K562 (cell line): ENCODE measurements at regions not wholly inside any gene's neighbourhood (a gene's known extent, or its start where the extent isn't known, plus 50 kb on each side); places are given as distances from the start of the nearest gene placed in this dataset.

ENCODE experiments used
- ELF2 ChIP-seq: fragments of 250-450 bp; sonication (Bioruptor Pico); IDR thresholded peaks from 2 replicates; pipeline ENCODE4 v1.5.0; 2021; ENCODE audit warnings: mild to moderate bottlenecking
- ESRRA ChIP-seq: fragments of 450-650 bp; IDR thresholded peaks from 2 replicates; pipeline ENCODE4 v1.6.1; 2014; ENCODE audit warnings: low read depth, mild to moderate bottlenecking, moderate library complexity, borderline replicate concordance
- FOXP1 ChIP-seq: sonication (generic); formaldehyde crosslinking; IDR thresholded peaks from 2 replicates; pipeline ENCODE4 v1.8.0; 2022; ENCODE audit warnings: mild to moderate bottlenecking, missing genetic modification reagents
- HCFC1 ChIP-seq: IDR thresholded peaks from 2 replicates; pipeline ENCODE4 v1.6.1; 2012; ENCODE audit warnings: low read depth, low read length, improper control_type of control experiment
- HNRNPL ChIP-seq: fragments of 200-400 bp; formaldehyde crosslinking; IDR thresholded peaks from 2 replicates; pipeline ENCODE4 v1.6.1; 2017; ENCODE audit warnings: low read depth, mild to moderate bottlenecking, low read length
- KHSRP ChIP-seq: fragments of 450-650 bp; IDR thresholded peaks from 2 replicates; pipeline ENCODE4 v1.6.1; 2017
- LCOR ChIP-seq: sonication (generic); formaldehyde crosslinking; IDR thresholded peaks from 2 replicates; pipeline ENCODE4 v1.8.0; 2022; ENCODE audit warnings: mild to moderate bottlenecking, missing genetic modification reagents
- MTA3 ChIP-seq: fragments of 450-650 bp; formaldehyde crosslinking; IDR thresholded peaks from 2 replicates; pipeline ENCODE4 v1.6.1; 2017; ENCODE audit warnings: mild to moderate bottlenecking, borderline replicate concordance
- POU5F1 ChIP-seq: fragments of 150-350 bp; IDR thresholded peaks from 2 replicates; pipeline ENCODE4 v1.6.1; 2014; ENCODE audit warnings: borderline replicate concordance, low read length, low read depth, mild to moderate bottlenecking; ENCODE audit not compliant: partially characterized antibody
- RBM25 ChIP-seq: fragments of 200-400 bp; formaldehyde crosslinking; IDR thresholded peaks from 2 replicates; pipeline ENCODE4 v1.6.1; 2018; ENCODE audit warnings: low read length, low read depth, moderate library complexity; ENCODE audit not compliant: severe bottlenecking
- SFPQ ChIP-seq: fragments of 200-400 bp; formaldehyde crosslinking; IDR thresholded peaks from 2 replicates; pipeline ENCODE4 v1.6.1; 2017; ENCODE audit warnings: mild to moderate bottlenecking, low read depth, low read length, moderate library complexity
- TARDBP ChIP-seq: fragments of 450-650 bp; IDR thresholded peaks from 2 replicates; pipeline ENCODE4 v1.6.1; 2016
- TEAD2 ChIP-seq: fragments of 450-650 bp; IDR thresholded peaks from 2 replicates; pipeline ENCODE4 v1.6.1; 2016; ENCODE audit warnings: missing genetic modification characterization, control low read depth, missing compliant biosample characterization
- ZFP30 ChIP-seq: fragments of 250-450 bp; sonication (Bioruptor Pico); IDR thresholded peaks from 2 replicates; pipeline ENCODE4 v1.8.0; 2022; ENCODE audit warnings: moderate library complexity, mild to moderate bottlenecking, inconsistent platforms, borderline replicate concordance
- ZFPM2 ChIP-seq: fragments of 250-450 bp; sonication (Bioruptor Pico); IDR thresholded peaks from 2 replicates; pipeline ENCODE4 v1.5.1; 2022; ENCODE audit warnings: mild to moderate bottlenecking
- ZKSCAN3 ChIP-seq: fragments of 250-450 bp; sonication (Bioruptor Pico); IDR thresholded peaks from 2 replicates; pipeline ENCODE4 v1.4.0; 2020
- ZNF184 ChIP-seq: sonication (generic); formaldehyde crosslinking; IDR thresholded peaks from 2 replicates; pipeline ENCODE4 v1.5.0; 2020; ENCODE audit warnings: missing genetic modification reagents
- ZNF239 ChIP-seq: fragments of 250-450 bp; sonication (Bioruptor Pico); IDR thresholded peaks from 2 replicates; pipeline ENCODE4 v1.4.0; 2020; ENCODE audit warnings: mild to moderate bottlenecking
- ZNF311 ChIP-seq: fragments of 250-450 bp; sonication (Bioruptor Pico); IDR thresholded peaks from 2 replicates; pipeline ENCODE4 v1.4.0; 2020; ENCODE audit warnings: mild to moderate bottlenecking, moderate library complexity
- ZNF695 ChIP-seq: fragments of 450-650 bp; formaldehyde crosslinking; IDR thresholded peaks from 2 replicates; pipeline ENCODE4 v1.4.0; 2020; ENCODE audit warnings: mild to moderate bottlenecking, moderate library complexity
- ZNF717 ChIP-seq: fragments of 250-450 bp; sonication (Bioruptor Pico); IDR thresholded peaks from 2 replicates; pipeline ENCODE4 v1.5.0; 2021
- ZZZ3 ChIP-seq: fragments of 450-650 bp; IDR thresholded peaks from 2 replicates; pipeline ENCODE4 v1.6.1; 2016; ENCODE audit warnings: antibody characterized with exemption, mild to moderate bottlenecking, moderate library complexity
- TF ChIP-seq, protein P1 (sequence below): fragments of 450-650 bp; IDR thresholded peaks from 2 replicates; pipeline ENCODE4 v1.6.1; 2016; ENCODE audit warnings: low read depth, mild to moderate bottlenecking, moderate library complexity
- TF ChIP-seq, protein P2 (sequence below): fragments of 250-450 bp; sonication (Bioruptor Pico); IDR thresholded peaks from 2 replicates; pipeline ENCODE4 v1.8.0; 2022; ENCODE audit warnings: inconsistent platforms, mild to moderate bottlenecking, moderate library complexity, borderline replicate concordance
- TF ChIP-seq, protein P3 (sequence below): fragments of 150-350 bp; conservative IDR thresholded peaks from 2 replicates; pipeline ENCODE4 v1.6.1; 2014; ENCODE audit warnings: low read length

GRCh38 chr12:46661110-46661845 lies 164.5 kb downstream of the SLC38A4 start (continued):
- no peak for TF ChIP-seq ZNF717 (CRISPR knock-in tag)
- TF ChIP-seq, protein P1, sequence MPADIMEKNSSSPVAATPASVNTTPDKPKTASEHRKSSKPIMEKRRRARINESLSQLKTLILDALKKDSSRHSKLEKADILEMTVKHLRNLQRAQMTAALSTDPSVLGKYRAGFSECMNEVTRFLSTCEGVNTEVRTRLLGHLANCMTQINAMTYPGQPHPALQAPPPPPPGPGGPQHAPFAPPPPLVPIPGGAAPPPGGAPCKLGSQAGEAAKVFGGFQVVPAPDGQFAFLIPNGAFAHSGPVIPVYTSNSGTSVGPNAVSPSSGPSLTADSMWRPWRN = no peak
- TF ChIP-seq ZZZ3 = no peak
- TF ChIP-seq LCOR = no peak
- TF ChIP-seq POU5F1 = no peak
- TF ChIP-seq RBM25 = no peak
- TF ChIP-seq SFPQ = no peak
- TF ChIP-seq TARDBP = no peak
- TF ChIP-seq TEAD2 (tag) = no peak
- TF ChIP-seq ZNF239 = no peak
- no peak for TF ChIP-seq ESRRA
- TF ChIP-seq ZFP30 = no peak
- TF ChIP-seq ZFPM2 (CRISPR knock-in tag) = no peak
- no peak for TF ChIP-seq ZNF184
- TF ChIP-seq ZNF311 (CRISPR knock-in tag) = 0 out of 2 replicates have a peak, but pooled peaks have one; percentile 7
- TF ChIP-seq, protein P2, sequence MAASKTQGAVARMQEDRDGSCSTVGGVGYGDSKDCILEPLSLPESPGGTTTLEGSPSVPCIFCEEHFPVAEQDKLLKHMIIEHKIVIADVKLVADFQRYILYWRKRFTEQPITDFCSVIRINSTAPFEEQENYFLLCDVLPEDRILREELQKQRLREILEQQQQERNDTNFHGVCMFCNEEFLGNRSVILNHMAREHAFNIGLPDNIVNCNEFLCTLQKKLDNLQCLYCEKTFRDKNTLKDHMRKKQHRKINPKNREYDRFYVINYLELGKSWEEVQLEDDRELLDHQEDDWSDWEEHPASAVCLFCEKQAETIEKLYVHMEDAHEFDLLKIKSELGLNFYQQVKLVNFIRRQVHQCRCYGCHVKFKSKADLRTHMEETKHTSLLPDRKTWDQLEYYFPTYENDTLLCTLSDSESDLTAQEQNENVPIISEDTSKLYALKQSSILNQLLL (CRISPR knock-in tag) = no peak
- TF ChIP-seq ZKSCAN3 (CRISPR knock-in tag) = no peak
- TF ChIP-seq, protein P3, sequence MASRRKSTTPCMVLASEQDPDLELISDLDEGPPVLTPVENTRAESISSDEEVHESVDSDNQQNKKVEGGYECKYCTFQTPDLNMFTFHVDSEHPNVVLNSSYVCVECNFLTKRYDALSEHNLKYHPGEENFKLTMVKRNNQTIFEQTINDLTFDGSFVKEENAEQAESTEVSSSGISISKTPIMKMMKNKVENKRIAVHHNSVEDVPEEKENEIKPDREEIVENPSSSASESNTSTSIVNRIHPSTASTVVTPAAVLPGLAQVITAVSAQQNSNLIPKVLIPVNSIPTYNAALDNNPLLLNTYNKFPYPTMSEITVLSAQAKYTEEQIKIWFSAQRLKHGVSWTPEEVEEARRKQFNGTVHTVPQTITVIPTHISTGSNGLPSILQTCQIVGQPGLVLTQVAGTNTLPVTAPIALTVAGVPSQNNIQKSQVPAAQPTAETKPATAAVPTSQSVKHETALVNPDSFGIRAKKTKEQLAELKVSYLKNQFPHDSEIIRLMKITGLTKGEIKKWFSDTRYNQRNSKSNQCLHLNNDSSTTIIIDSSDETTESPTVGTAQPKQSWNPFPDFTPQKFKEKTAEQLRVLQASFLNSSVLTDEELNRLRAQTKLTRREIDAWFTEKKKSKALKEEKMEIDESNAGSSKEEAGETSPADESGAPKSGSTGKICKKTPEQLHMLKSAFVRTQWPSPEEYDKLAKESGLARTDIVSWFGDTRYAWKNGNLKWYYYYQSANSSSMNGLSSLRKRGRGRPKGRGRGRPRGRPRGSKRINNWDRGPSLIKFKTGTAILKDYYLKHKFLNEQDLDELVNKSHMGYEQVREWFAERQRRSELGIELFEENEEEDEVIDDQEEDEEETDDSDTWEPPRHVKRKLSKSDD = no peak
- TF ChIP-seq HCFC1 = no peak
- no peak for TF ChIP-seq ELF2 (CRISPR knock-in tag)
- no peak for TF ChIP-seq MTA3
- TF ChIP-seq KHSRP = no peak
- TF ChIP-seq ZNF695 (CRISPR knock-in tag) = no peak
- no peak for TF ChIP-seq FOXP1
- TF ChIP-seq HNRNPL = no peak
